HFF-Myc (cell line): ENCODE measurements at regions not wholly inside any gene's neighbourhood (a gene's known extent, or its start where the extent isn't known, plus 50 kb on each side); places are given as distances from the start of the nearest gene placed in this dataset.

ENCODE experiments used
- DNase-seq: peaks from one replicate; pipeline ENCODE4 v3.0.0-alpha.2; 2011; ENCODE audit warnings: low read depth; ENCODE audit errors: extremely low read depth
- H3K4me3 ChIP-seq: replicated peaks from 2 replicates; pipeline ENCODE4 v1.5.1; 2011; ENCODE audit warnings: low read depth, mild to moderate bottlenecking, control low read depth, low read length
- CTCF ChIP-seq: IDR thresholded peaks from 2 replicates; pipeline ENCODE4 v1.5.1; 2012; ENCODE audit warnings: mild to moderate bottlenecking, low read depth, low read length, control low read depth; ENCODE audit errors: missing control alignments

- no peak for TF ChIP-seq CTCF
- no peak overlapping the region for H3K4me3 ChIP-seq
- DNase-seq: no peak
Observed at GRCh38 chr6:153898360-153899059, 140.5 kb upstream of the OPRM1 start.

- TF ChIP-seq CTCF: no peak
Observed at GRCh38 chr6:153882411-153882810, 156.6 kb upstream of the OPRM1 start.

GRCh38 chr6:153873541-153873940, 165.5 kb upstream of the OPRM1 start:
- TF ChIP-seq CTCF: no peak
- no peak overlapping the region for H3K4me3 ChIP-seq
- DNase-seq: no peak

More at GRCh38 chr6:153882411-153882810, 156.6 kb upstream of the OPRM1 start:
- DNase-seq: no peak
- H3K4me3 ChIP-seq: no peak overlapping the region

- H3K4me3 ChIP-seq: no peak overlapping the region
- TF ChIP-seq CTCF: no peak
- no peak for DNase-seq
Observed at GRCh38 chr6:153872946-153873345, 166.1 kb upstream of the OPRM1 start.

GRCh38 chr6:153862927-153863326, 176.1 kb upstream of the OPRM1 start:
- TF ChIP-seq CTCF: no peak
- DNase-seq: no peak
- no peak overlapping the region for H3K4me3 ChIP-seq

GRCh38 chr6:153862139-153862538, 176.9 kb upstream of the OPRM1 start:
- no peak overlapping the region for H3K4me3 ChIP-seq
- DNase-seq: no peak
- TF ChIP-seq CTCF: no peak

GRCh38 chr6:153858529-153858928, 180.5 kb upstream of the OPRM1 start:
- no peak overlapping the region for H3K4me3 ChIP-seq
- no peak for DNase-seq
- TF ChIP-seq CTCF: no peak
